IPS-18c (cell line): ENCODE measurements at regions not wholly inside any gene's neighbourhood (a gene's known extent, or its start where the extent isn't known, plus 50 kb on each side); places are given as distances from the start of the nearest gene placed in this dataset.
"Not testable (repeated sequence)": the region's sequence is repeated elsewhere in the genome, so short reads cannot be mapped to it uniquely, and the experiment has no call there.

Experiments used
- H3K4me3 ChIP-seq: 2 replicates; pipeline ENCODE4 v1.7.0; 2013; ENCODE audit warnings: low read depth, mild to moderate bottlenecking, low read length, moderate library complexity; ENCODE audit not compliant: insufficient read depth
- H3K9me3 ChIP-seq: one replicate; pipeline ENCODE4 v1.6.1; 2013; ENCODE audit warnings: mild to moderate bottlenecking, low read length, moderate library complexity; ENCODE audit not compliant: control insufficient read depth, insufficient read depth

GRCh38 chr6:14406614-14407331, 289.2 kb downstream of the CD83 start:
- Histone ChIP-seq H3K4me3 (no peak overlapping the region), H3K9me3 (no peaks in the 10 kb centered on the region)

- no peaks in the 10 kb centered on the region for H3K9me3 ChIP-seq
- no peak overlapping the region for H3K4me3 ChIP-seq
Measured at GRCh38 chr6:14408446-14408845, 290.9 kb downstream of the CD83 start.

GRCh38 chr6:14412026-14412425, 294.5 kb downstream of the CD83 start:
- H3K4me3 ChIP-seq: no peak overlapping the region
- H3K9me3 ChIP-seq: no peaks in the 10 kb centered on the region

GRCh38 chr6:14415452-14415851, 297.9 kb downstream of the CD83 start:
- no peaks in the 10 kb centered on the region for H3K9me3 ChIP-seq
- H3K4me3 ChIP-seq: no peak overlapping the region

- Histone ChIP-seq H3K9me3 (no peaks in the 10 kb centered on the region), H3K4me3 (no peak overlapping the region)
Measured at GRCh38 chr6:14417377-14417776, 299.8 kb downstream of the CD83 start.

- not testable (repeated sequence) for H3K4me3 ChIP-seq, H3K9me3 ChIP-seq
Measured at GRCh38 chr6:14419224-14419623, 301.7 kb downstream of the CD83 start.

- H3K4me3 ChIP-seq: no peak overlapping the region
Measured at GRCh38 chr6:14422061-14422460, 304.5 kb downstream of the CD83 start.

GRCh38 chr6:14422917-14423316, 305.3 kb downstream of the CD83 start:
- H3K9me3 ChIP-seq: no peaks in the 10 kb centered on the region
- no peak overlapping the region for H3K4me3 ChIP-seq

More at GRCh38 chr6:14422061-14422460, 304.5 kb downstream of the CD83 start:
- H3K9me3 ChIP-seq: no peaks in the 10 kb centered on the region

- Histone ChIP-seq H3K4me3 (no peak overlapping the region), H3K9me3 (no peaks in the 10 kb centered on the region)
Measured at GRCh38 chr6:14423330-14423729, 305.8 kb downstream of the CD83 start.

GRCh38 chr6:14423955-14424354, 306.4 kb downstream of the CD83 start:
- H3K9me3 ChIP-seq: no peaks in the 10 kb centered on the region
- no peak overlapping the region for H3K4me3 ChIP-seq

GRCh38 chr6:14425805-14426204, 308.2 kb downstream of the CD83 start:
- H3K9me3 ChIP-seq: no peaks in the 10 kb centered on the region
- H3K4me3 ChIP-seq: no peak overlapping the region

- no peaks in the 10 kb centered on the region for H3K9me3 ChIP-seq
- H3K4me3 ChIP-seq: no peak overlapping the region
Measured at GRCh38 chr6:14426281-14426680, 308.7 kb downstream of the CD83 start.

GRCh38 chr6:14428269-14428668, 310.7 kb downstream of the CD83 start:
- Histone ChIP-seq H3K9me3 (no peaks in the 10 kb centered on the region), H3K4me3 (no peak overlapping the region)

GRCh38 chr6:14429396-14429795, 311.8 kb downstream of the CD83 start:
- Histone ChIP-seq H3K9me3 (no peaks in the 10 kb centered on the region), H3K4me3 (no peak overlapping the region)

- H3K9me3 ChIP-seq: no peaks in the 10 kb centered on the region
- no peak overlapping the region for H3K4me3 ChIP-seq
Measured at GRCh38 chr6:14430218-14430617, 312.6 kb downstream of the CD83 start.

- H3K9me3 ChIP-seq: peaks cover 2% of the 10 kb centered on the region
- H3K4me3 ChIP-seq: no peak overlapping the region
Measured at GRCh38 chr6:14431385-14432330, 314.1 kb downstream of the CD83 start.

- H3K4me3 ChIP-seq: no peak overlapping the region
- H3K9me3 ChIP-seq: peaks cover 2% of the 10 kb centered on the region
Measured at GRCh38 chr6:14434916-14435690, 317.5 kb downstream of the CD83 start.
